Neuronal stem cell (in vitro differentiated cells): ENCODE measurements at regions not wholly inside any gene's neighbourhood (a gene's known extent, or its start where the extent isn't known, plus 50 kb on each side); places are given as distances from the start of the nearest gene placed in this dataset.
"Not testable (repeated sequence)": the region's sequence is repeated elsewhere in the genome, so short reads cannot be mapped to it uniquely, and the experiment has no call there.

ENCODE experiments used
- DNase-seq: peaks from one replicate; pipeline ENCODE4 v3.0.0-alpha.2; 2013; ENCODE audit warnings: low spot score
- H2AFZ ChIP-seq: one replicate; pipeline ENCODE4 v1.6.1; 2013; ENCODE audit warnings: mild to moderate bottlenecking, low read length, inconsistent platforms
- H2AK5ac ChIP-seq: 2 replicates; pipeline ENCODE4 v1.6.1; 2013; ENCODE audit warnings: low read depth, mild to moderate bottlenecking, inconsistent platforms, low read length, moderate library complexity, mixed read lengths
- H2BK120ac ChIP-seq: 2 replicates; pipeline ENCODE4 v1.6.1; 2013; ENCODE audit warnings: low read depth, mild to moderate bottlenecking, inconsistent platforms, low read length, moderate library complexity, mixed read lengths
- H2BK12ac ChIP-seq: one replicate; pipeline ENCODE4 v1.6.1; 2013; ENCODE audit warnings: low read length, inconsistent platforms
- H2BK15ac ChIP-seq: 2 replicates; pipeline ENCODE4 v1.6.1; 2013; ENCODE audit warnings: mild to moderate bottlenecking, low read length, inconsistent platforms, mixed read lengths
- H2BK5ac ChIP-seq: one replicate; pipeline ENCODE4 v1.6.1; 2013; ENCODE audit warnings: inconsistent platforms, mild to moderate bottlenecking, low read length, moderate library complexity
- H3K14ac ChIP-seq: one replicate; pipeline ENCODE4 v1.6.1; 2013; ENCODE audit warnings: low read length, inconsistent platforms
- H3K18ac ChIP-seq: 2 replicates; pipeline ENCODE4 v1.6.1; 2013; ENCODE audit warnings: low read length, inconsistent platforms
- H3K23ac ChIP-seq: 2 replicates; pipeline ENCODE4 v1.6.1; 2013; ENCODE audit warnings: low read depth, mild to moderate bottlenecking, mixed read lengths, low read length, inconsistent platforms; ENCODE audit not compliant: poor library complexity
- H3K27ac ChIP-seq: replicated peaks from 3 replicates; pipeline ENCODE4 v1.5.1; 2013; ENCODE audit warnings: low read length, inconsistent platforms
- H3K27me3 ChIP-seq, 3 experiments: 2 replicates each; pipeline ENCODE4 v1.6.1; 2013; ENCODE audit warnings: low read length in 3 of 3, mild to moderate bottlenecking in 2 of 3, inconsistent platforms in 1 of 3, low read depth in 1 of 3, mixed read lengths in 1 of 3, moderate library complexity in 1 of 3; ENCODE audit not compliant: control insufficient read depth in 3 of 3, insufficient read depth in 3 of 3
- H3K36me3 ChIP-seq, 2 donors: replicated peaks in 1 of 2; 2 replicates each; pipeline ENCODE4 v1.6.1; 2013; ENCODE audit warnings: low read length in 2 of 2; ENCODE audit not compliant: control insufficient read depth in 2 of 2, insufficient read depth in 2 of 2
- H3K4ac ChIP-seq: 2 replicates; pipeline ENCODE4 v1.6.1; 2013; ENCODE audit warnings: inconsistent platforms, mild to moderate bottlenecking, low read length, moderate library complexity
- H3K4me1 ChIP-seq, 2 donors: 1 replicate in 1 of 2; 2 replicates in 1 of 2; pipeline ENCODE4 v1.6.1; 2013; ENCODE audit warnings: low read length in 2 of 2, low read depth in 1 of 2; ENCODE audit not compliant: control insufficient read depth in 2 of 2, insufficient read depth in 1 of 2
- H3K4me2 ChIP-seq: one replicate; pipeline ENCODE4 v1.6.1; 2013; ENCODE audit warnings: mild to moderate bottlenecking, low read length, inconsistent platforms; ENCODE audit not compliant: insufficient read depth, poor library complexity, severe bottlenecking
- H3K4me3 ChIP-seq, 2 donors: 2 replicates each; pipeline ENCODE4 v1.5.1; 2013; ENCODE audit warnings: low read length in 2 of 2, mild to moderate bottlenecking in 2 of 2, inconsistent platforms in 1 of 2, moderate library complexity in 1 of 2
- H3K79me1 ChIP-seq: one replicate; pipeline ENCODE4 v1.6.1; 2013; ENCODE audit warnings: low read depth, mild to moderate bottlenecking, inconsistent platforms, low read length, moderate library complexity
- H3K9ac ChIP-seq: one replicate; pipeline ENCODE4 v1.6.1; 2013; ENCODE audit warnings: mild to moderate bottlenecking, low read depth, low read length, inconsistent platforms; ENCODE audit not compliant: poor library complexity
- H3K9me3 ChIP-seq, 2 donors: replicated peaks in 1 of 2; 2 replicates each; pipeline versions ENCODE3 to v1.6.1; 2013; ENCODE audit warnings: low read length in 2 of 2, mild to moderate bottlenecking in 2 of 2, inconsistent platforms in 1 of 2, low read depth in 1 of 2, mixed read lengths in 1 of 2, moderate library complexity in 1 of 2; ENCODE audit not compliant: control insufficient read depth in 2 of 2, insufficient read depth in 1 of 2
- H4K8ac ChIP-seq: one replicate; pipeline ENCODE4 v1.6.1; 2013; ENCODE audit warnings: low read depth, mild to moderate bottlenecking, inconsistent platforms, low read length, moderate library complexity
- H4K91ac ChIP-seq: one replicate; pipeline ENCODE4 v1.6.1; 2013; ENCODE audit warnings: low read length, low read depth, mild to moderate bottlenecking, inconsistent platforms; ENCODE audit not compliant: poor library complexity
- WGBS, 2 donors: extraction: QIAGEN DNeasy Blood & Tissue Kit; methylation state at CpG; one replicate each; pipeline ENCODE4 v1.1.7; 2013; ENCODE audit warnings: missing lambda C conversion rate in 2 of 2, mixed read lengths in 1 of 2; ENCODE audit not compliant: insufficient read length in 2 of 2, insufficient replicate concordance in 1 of 2; ENCODE audit errors: extremely low coverage in 2 of 2; 5-methylcytosine and 5-hydroxymethylcytosine counted together

- H3K4me1 ChIP-seq, H3K9me3 ChIP-seq: not testable (repeated sequence)
Observed at GRCh38 chr7:56697058-56697457, 435.2 kb downstream of the ZNF479 start.

DNA sequence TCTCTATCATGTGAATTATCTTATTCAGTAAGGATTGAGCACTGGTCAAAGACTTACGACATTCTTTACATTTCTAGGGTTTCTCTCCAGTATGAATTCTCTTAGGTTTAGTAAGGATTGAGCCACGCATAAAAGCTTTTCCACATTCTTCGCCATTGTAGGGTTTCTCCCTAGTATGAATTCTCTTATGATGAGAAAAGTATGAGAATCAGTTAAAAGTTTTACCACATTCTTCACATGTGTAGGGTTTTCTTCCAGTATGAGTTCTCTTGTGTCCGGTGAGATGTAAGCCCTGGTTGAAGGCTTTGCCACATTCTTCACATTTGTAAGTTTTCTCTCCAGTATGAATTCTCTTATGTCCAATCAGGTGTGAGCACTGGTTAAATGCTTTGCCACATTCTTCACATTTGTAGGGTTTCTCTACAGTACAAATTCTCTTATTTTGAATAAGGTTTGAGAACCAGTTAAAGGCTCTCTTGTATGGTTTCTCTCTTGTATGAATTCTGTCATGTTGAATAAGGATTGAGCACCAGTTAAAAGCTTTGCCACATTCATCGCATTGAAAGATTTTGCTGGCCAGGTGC, 445.9 kb downstream of the ZNF479 start:
- Histone ChIP-seq H3K36me3 (no peaks in the 10 kb centered on the region), H2BK15ac (no peak overlapping the region), H2AK5ac (no peak overlapping the region), H2BK12ac (no peak overlapping the region), H3K18ac (no peak overlapping the region), H2BK5ac (no peak overlapping the region), H3K14ac (no peak overlapping the region), H3K27ac (no peak overlapping the region), H2AFZ (no peak overlapping the region), H3K4me3 (no peak overlapping the region), H3K4ac (no peak overlapping the region), H4K8ac (no peak overlapping the region), H3K79me1 (no peaks in the 10 kb centered on the region), H3K23ac (no peak overlapping the region), H3K4me2 (no peak overlapping the region), H2BK120ac (no peak overlapping the region), H4K91ac (no peak overlapping the region), H3K27me3 (no peaks in the 10 kb centered on the region), H3K9me3 (peaks cover 5 to 12% of the 10 kb centered on the region in 2 donors), H3K9ac (no peak overlapping the region), H3K4me1 (no peaks in the 10 kb centered on the region)
- no CpG with 5 or more reads among the region's 5 CpGs for WGBS, 2 donors
- DNase-seq = no peak

More at GRCh38 chr7:56697058-56697457, 435.2 kb downstream of the ZNF479 start:
- H4K8ac ChIP-seq, H3K18ac ChIP-seq, H4K91ac ChIP-seq, H3K4me3 ChIP-seq, H3K36me3 ChIP-seq, H2BK15ac ChIP-seq, H2BK12ac ChIP-seq, H3K4me2 ChIP-seq, H2BK5ac ChIP-seq, H2BK120ac ChIP-seq, H3K27me3 ChIP-seq, DNase-seq, H3K4ac ChIP-seq, H3K23ac ChIP-seq, H3K9ac ChIP-seq, H2AFZ ChIP-seq, H2AK5ac ChIP-seq, H3K79me1 ChIP-seq, H3K27ac ChIP-seq, H3K14ac ChIP-seq: not testable (repeated sequence)

GRCh38 chr7:56639173-56639746, 493.0 kb downstream of the ZNF479 start:
- Histone ChIP-seq H3K9ac (no peak overlapping the region), H3K4me1 (no peaks in the 10 kb centered on the region), H3K79me1 (no peaks in the 10 kb centered on the region), H4K91ac (no peak overlapping the region), H3K4me2 (no peak overlapping the region), H2BK12ac (no peak overlapping the region), H3K4me3 (no peak overlapping the region), H3K27me3 (no peaks in the 10 kb centered on the region), H3K36me3 (no peaks in the 10 kb centered on the region), H3K27ac (no peak overlapping the region), H4K8ac (no peak overlapping the region), H2AK5ac (no peak overlapping the region), H2AFZ (no peak overlapping the region), H3K18ac (no peak overlapping the region), H3K4ac (no peak overlapping the region), H2BK120ac (no peak overlapping the region), H2BK5ac (no peak overlapping the region), H2BK15ac (no peak overlapping the region), H3K23ac (no peak overlapping the region), H3K9me3 (peaks cover 14 to 17% of the 10 kb centered on the region in 2 donors), H3K14ac (no peak overlapping the region)
- WGBS, 2 donors = no CpG with 5 or more reads among the region's 6 CpGs
- DNase-seq = no peak

- no peak overlapping the region for H2BK120ac ChIP-seq
- H3K27ac ChIP-seq = no peak overlapping the region
- no peak overlapping the region for H3K18ac ChIP-seq
- H3K4ac ChIP-seq = no peak overlapping the region
- no peak overlapping the region for H4K91ac ChIP-seq
- H2BK5ac ChIP-seq = no peak overlapping the region
- H3K9me3 ChIP-seq = peaks cover 0 to 27% of the 10 kb centered on the region in 2 donors
- no peaks in the 10 kb centered on the region for H3K36me3 ChIP-seq
- H3K27me3 ChIP-seq = no peaks in the 10 kb centered on the region
- no peak for DNase-seq
- no peaks in the 10 kb centered on the region for H3K4me1 ChIP-seq
- H3K23ac ChIP-seq = no peak overlapping the region
- H2AK5ac ChIP-seq = no peak overlapping the region
- H3K9ac ChIP-seq = no peak overlapping the region
- no peak overlapping the region for H3K4me3 ChIP-seq
- H4K8ac ChIP-seq = no peak overlapping the region
- H3K14ac ChIP-seq = no peak overlapping the region
- H2AFZ ChIP-seq = no peak overlapping the region
- H2BK15ac ChIP-seq = no peak overlapping the region
- no peak overlapping the region for H2BK12ac ChIP-seq
- no peaks in the 10 kb centered on the region for H3K79me1 ChIP-seq
- no CpG with 5 or more reads among the region's 2 CpGs for WGBS, 2 donors
- no peak overlapping the region for H3K4me2 ChIP-seq
Observed at GRCh38 chr7:56609852-56610355, 493.7 kb upstream of the NUPR2 start.
